K562 (cell line): ENCODE measurements at regions not wholly inside any gene's neighbourhood (a gene's known extent, or its start where the extent isn't known, plus 50 kb on each side); places are given as distances from the start of the nearest gene placed in this dataset.
A peak's percentile ranks its signal among the peaks of the same experiment; 100 is the strongest.

ENCODE experiments used
- BRD4 ChIP-seq: fragments of 200-600 bp; sonication (generic); IDR thresholded peaks from 2 replicates; pipeline ENCODE4 v1.6.1; 2017; ENCODE audit warnings: inconsistent platforms
- FOXJ3 ChIP-seq: sonication (generic); formaldehyde crosslinking; IDR thresholded peaks from 2 replicates; pipeline ENCODE4 v1.4.0; 2020; ENCODE audit warnings: mild to moderate bottlenecking, missing genetic modification reagents
- GATAD2A ChIP-seq: fragments of 450-650 bp; IDR thresholded peaks from 2 replicates; pipeline ENCODE4 v1.6.1; 2017
- HMG20B ChIP-seq: fragments of 250-450 bp; sonication (Bioruptor Pico); IDR thresholded peaks from 2 replicates; pipeline ENCODE4 v1.5.0; 2021; ENCODE audit warnings: mild to moderate bottlenecking
- POLR2AphosphoS5 ChIP-seq: IDR thresholded peaks from 2 replicates; pipeline ENCODE4 v1.6.1; 2011; ENCODE audit warnings: mild to moderate bottlenecking, low read depth, low read length, moderate library complexity; ENCODE audit not compliant: control insufficient read depth, insufficient read depth
- SMARCB1 ChIP-seq: IDR thresholded peaks from 2 replicates; pipeline ENCODE4 v1.6.1; 2011; ENCODE audit warnings: improper control_type of control experiment, low read depth; ENCODE audit not compliant: insufficient read length
- TCF7 ChIP-seq: sonication (generic); IDR thresholded peaks from 2 replicates; pipeline ENCODE4 v1.6.1; 2016; ENCODE audit warnings: antibody characterized with exemption, borderline replicate concordance
- ZNF584 ChIP-seq: fragments of 200-800 bp; sonication (Bioruptor generic); IDR thresholded peaks from 2 replicates; pipeline ENCODE4 v1.6.1; 2016; ENCODE audit warnings: low read depth, mild to moderate bottlenecking, missing genetic modification characterization, missing compliant biosample characterization
- TF ChIP-seq, protein P1 (sequence below): fragments of 450-650 bp; IDR thresholded peaks from 2 replicates; pipeline ENCODE4 v1.6.1; 2016; ENCODE audit warnings: low read depth
- TF ChIP-seq, protein P2 (sequence below), 2 experiments: fragments of 450-650 bp in 1 of 2; sonication (generic) in 1 of 2; formaldehyde crosslinking in 1 of 2; IDR thresholded peaks; 2 replicates each; pipeline versions ENCODE4 v1.7.1 to v1.9.0; 2016 to 2022; ENCODE audit warnings: inconsistent platforms in 1 of 2, mild to moderate bottlenecking in 1 of 2, missing genetic modification reagents in 1 of 2

DNA sequence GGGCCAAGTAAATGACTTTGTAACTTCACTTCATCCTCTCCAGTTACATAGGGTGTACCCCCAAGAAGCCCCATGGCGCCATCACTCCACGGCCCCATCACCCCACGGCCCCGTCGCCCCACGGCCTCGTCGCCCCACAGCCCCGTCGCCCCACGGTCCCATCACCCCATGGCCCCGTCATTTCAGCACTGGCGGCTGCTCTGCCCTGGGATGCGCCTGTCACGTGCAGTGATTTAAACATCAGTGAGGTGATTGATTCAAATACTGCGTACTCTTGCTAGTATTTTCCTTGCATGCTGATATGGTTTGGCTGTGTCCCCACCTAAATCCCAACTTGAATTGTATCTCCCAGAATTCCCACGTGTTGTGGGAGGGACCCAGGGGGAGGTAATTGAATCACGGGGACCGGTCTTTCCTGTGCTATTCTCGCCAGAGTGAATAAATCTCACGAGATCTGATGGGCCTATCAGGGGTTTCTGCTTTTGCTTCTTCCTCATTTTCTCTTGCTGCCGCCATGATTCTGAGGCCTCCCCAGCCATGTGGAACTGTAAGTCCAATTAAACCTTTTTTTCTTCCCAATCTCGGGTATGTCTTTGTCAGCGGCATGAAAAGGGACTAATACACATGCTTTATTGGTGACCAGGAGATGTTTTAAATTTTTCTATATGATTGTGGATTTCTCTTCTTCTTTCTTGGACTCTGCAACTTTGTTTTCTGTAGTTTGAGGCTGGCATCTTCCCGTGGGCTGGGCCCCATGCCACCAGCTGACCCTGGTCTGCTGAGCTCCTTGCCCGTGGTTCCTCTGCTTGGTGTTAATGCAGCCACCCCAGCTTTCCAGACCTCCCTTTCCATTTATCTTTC, 50.1 kb upstream of the PCBP3 start (continued):
- TF ChIP-seq POLR2AphosphoS5 (peak; percentile 57; the same call in 1 of the 2 replicates), HMG20B (CRISPR knock-in tag) (no peak), GATAD2A (no peak), ZNF584 (CRISPR knock-in tag) (no peak), BRD4 (peak; percentile 51; the same call in 1 of the 2 replicates), FOXJ3 (CRISPR knock-in tag) (no peak), SMARCB1 (no peak), TCF7 (no peak)
- TF ChIP-seq, protein P1, sequence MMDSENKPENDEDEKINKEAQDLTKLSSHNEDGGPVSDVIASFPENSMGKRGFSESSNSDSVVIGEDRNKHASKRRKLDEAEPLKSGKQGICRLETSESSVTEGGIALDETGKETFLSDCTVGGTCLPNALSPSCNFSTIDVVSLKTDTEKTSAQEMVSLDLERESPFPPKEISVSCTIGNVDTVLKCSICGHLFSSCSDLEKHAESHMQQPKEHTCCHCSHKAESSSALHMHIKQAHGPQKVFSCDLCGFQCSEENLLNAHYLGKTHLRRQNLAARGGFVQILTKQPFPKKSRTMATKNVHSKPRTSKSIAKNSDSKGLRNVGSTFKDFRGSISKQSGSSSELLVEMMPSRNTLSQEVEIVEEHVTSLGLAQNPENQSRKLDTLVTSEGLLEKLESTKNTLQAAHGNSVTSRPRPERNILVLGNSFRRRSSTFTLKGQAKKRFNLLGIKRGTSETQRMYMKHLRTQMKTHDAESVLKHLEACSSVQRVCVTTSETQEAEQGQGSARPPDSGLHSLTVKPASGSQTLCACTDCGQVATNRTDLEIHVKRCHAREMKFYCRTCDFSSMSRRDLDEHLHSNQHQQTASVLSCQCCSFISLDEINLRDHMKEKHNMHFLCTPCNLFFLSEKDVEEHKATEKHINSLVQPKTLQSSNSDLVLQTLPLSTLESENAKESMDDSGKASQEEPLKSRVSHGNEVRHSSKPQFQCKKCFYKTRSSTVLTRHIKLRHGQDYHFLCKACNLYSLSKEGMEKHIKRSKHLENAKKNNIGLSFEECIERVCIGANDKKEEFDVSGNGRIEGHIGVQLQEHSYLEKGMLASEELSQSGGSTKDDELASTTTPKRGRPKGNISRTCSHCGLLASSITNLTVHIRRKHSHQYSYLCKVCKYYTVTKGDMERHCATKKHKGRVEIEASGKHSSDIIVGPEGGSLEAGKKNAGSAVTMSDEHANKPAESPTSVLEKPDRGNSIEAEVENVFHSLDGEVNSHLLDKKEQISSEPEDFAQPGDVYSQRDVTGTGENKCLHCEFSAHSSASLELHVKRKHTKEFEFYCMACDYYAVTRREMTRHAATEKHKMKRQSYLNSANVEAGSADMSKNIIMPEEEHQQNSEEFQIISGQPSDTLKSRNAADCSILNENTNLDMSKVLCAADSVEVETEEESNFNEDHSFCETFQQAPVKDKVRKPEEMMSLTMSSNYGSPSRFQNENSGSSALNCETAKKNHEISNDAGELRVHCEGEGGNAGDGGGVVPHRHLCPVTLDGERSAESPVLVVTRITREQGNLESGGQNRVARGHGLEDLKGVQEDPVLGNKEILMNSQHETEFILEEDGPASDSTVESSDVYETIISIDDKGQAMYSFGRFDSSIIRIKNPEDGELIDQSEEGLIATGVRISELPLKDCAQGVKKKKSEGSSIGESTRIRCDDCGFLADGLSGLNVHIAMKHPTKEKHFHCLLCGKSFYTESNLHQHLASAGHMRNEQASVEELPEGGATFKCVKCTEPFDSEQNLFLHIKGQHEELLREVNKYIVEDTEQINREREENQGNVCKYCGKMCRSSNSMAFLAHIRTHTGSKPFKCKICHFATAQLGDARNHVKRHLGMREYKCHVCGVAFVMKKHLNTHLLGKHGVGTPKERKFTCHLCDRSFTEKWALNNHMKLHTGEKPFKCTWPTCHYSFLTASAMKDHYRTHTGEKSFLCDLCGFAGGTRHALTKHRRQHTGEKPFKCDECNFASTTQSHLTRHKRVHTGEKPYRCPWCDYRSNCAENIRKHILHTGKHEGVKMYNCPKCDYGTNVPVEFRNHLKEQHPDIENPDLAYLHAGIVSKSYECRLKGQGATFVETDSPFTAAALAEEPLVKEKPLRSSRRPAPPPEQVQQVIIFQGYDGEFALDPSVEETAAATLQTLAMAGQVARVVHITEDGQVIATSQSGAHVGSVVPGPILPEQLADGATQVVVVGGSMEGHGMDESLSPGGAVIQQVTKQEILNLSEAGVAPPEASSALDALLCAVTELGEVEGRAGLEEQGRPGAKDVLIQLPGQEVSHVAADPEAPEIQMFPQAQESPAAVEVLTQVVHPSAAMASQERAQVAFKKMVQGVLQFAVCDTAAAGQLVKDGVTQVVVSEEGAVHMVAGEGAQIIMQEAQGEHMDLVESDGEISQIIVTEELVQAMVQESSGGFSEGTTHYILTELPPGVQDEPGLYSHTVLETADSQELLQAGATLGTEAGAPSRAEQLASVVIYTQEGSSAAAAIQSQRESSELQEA: no peak
- TF ChIP-seq, protein P2, sequence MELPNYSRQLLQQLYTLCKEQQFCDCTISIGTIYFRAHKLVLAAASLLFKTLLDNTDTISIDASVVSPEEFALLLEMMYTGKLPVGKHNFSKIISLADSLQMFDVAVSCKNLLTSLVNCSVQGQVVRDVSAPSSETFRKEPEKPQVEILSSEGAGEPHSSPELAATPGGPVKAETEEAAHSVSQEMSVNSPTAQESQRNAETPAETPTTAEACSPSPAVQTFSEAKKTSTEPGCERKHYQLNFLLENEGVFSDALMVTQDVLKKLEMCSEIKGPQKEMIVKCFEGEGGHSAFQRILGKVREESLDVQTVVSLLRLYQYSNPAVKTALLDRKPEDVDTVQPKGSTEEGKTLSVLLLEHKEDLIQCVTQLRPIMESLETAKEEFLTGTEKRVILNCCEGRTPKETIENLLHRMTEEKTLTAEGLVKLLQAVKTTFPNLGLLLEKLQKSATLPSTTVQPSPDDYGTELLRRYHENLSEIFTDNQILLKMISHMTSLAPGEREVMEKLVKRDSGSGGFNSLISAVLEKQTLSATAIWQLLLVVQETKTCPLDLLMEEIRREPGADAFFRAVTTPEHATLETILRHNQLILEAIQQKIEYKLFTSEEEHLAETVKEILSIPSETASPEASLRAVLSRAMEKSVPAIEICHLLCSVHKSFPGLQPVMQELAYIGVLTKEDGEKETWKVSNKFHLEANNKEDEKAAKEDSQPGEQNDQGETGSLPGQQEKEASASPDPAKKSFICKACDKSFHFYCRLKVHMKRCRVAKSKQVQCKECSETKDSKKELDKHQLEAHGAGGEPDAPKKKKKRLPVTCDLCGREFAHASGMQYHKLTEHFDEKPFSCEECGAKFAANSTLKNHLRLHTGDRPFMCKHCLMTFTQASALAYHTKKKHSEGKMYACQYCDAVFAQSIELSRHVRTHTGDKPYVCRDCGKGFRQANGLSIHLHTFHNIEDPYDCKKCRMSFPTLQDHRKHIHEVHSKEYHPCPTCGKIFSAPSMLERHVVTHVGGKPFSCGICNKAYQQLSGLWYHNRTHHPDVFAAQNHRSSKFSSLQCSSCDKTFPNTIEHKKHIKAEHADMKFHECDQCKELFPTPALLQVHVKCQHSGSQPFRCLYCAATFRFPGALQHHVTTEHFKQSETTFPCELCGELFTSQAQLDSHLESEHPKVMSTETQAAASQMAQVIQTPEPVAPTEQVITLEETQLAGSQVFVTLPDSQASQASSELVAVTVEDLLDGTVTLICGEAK (IDR thresholded peaks at IDR 0.05): no peak
- TF ChIP-seq, protein P2 (CRISPR knock-in tag; IDR thresholded peaks at IDR 0.05): no peak
